Lower leg skin (tissue), 3 donors: ENCODE measurements at regions not wholly inside any gene's neighbourhood (a gene's known extent, or its start where the extent isn't known, plus 50 kb on each side); places are given as distances from the start of the nearest gene placed in this dataset.

Experiments used
- CTCF ChIP-seq, 3 donors: fragments of 450-650 bp; IDR thresholded peaks; one replicate each; pipeline ENCODE4 v1.5.1; 2016; ENCODE audit warnings: antibody characterized with exemption in 3 of 3, mild to moderate bottlenecking in 3 of 3, moderate library complexity in 2 of 3
- POLR2A ChIP-seq, 2 donors: fragments of 450-650 bp; IDR thresholded peaks; one replicate each; pipeline ENCODE4 v1.6.1; 2016 to 2017; ENCODE audit warnings: antibody characterized with exemption in 2 of 2, mild to moderate bottlenecking in 1 of 2, moderate library complexity in 1 of 2

DNA sequence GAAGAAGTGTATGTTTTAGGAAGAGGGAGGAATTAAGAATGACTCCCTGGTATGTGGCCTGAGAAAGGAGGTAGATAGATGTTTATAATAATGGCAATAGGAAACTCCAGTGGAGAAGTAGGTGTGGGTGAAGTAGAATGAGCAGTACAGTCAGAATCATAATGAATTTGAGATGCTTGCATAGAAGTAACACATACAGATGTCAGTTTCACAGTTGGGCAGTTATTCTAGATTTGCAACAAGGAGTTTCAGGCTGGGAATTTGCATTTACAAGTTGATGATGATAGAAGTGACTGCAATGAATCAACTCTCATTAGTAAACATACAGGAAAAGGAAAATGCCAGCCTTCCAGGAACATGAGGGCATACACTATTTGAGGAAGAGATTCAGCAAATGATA, 149.0 kb downstream of the SLITRK1 start:
- TF ChIP-seq CTCF (IDR thresholded peaks at IDR 0.05) (no peak), POLR2A (IDR thresholded peaks at IDR 0.05) (no peak)
